Bone marrow (tissue), 2 donors: ENCODE measurements at regions not wholly inside any gene's neighbourhood (a gene's known extent, or its start where the extent isn't known, plus 50 kb on each side); places are given as distances from the start of the nearest gene placed in this dataset.
"Not testable (repeated sequence)": the region's sequence is repeated elsewhere in the genome, so short reads cannot be mapped to it uniquely, and the experiment has no call there.

Experiments used
- DNase-seq, 2 donors: peaks; one replicate each; lab custom pipeline; 2025; lab: John Stamatoyannopoulos, UW

- no peak for DNase-seq
These were observed 850.5 kb upstream of the SEMA6A start for GRCh38 chr5:117425163-117425562.

GRCh38 chr5:117424559-117424958 lies 849.9 kb upstream of the SEMA6A start:
- no peak for DNase-seq

GRCh38 chr5:117417501-117417900 lies 842.9 kb upstream of the SEMA6A start:
- no peak for DNase-seq

DNA sequence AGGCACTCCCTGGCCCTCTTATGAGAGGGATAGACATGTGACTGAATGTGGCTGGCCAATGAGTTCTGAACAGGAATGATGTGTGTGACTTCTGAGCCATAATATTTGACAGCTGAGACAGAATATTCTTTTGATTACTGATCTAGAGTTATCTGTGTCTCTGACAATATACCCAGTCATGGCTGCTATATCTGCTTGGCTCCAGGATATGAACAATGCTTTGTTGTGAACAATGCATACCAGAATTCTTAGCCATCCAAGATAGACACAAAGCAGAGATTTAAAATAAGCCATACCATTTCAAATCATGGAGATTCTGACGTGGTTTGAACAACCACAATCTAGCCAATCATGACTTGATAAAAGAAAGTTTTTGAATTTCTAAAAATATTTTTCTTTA lies 840.3 kb upstream of the SEMA6A start:
- no peak for DNase-seq

DNA sequence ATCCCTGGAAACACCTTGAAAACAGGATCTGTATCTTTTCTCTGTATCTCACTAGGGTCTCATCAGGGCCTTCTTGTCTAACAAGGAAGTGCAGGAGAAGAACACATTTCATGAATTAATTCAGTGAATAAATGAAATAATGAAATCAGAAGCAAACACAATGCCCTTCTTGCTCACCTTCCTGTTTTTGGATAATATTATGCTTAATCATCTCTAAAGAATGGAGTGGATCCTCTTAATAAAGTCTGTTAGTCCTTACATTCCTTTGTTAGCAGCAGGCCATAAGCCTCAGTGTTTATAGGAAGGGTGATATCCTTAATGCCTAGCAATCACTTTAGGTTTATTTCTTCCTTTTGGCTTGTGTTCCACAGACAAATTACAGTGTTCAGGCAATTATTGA lies 837.1 kb upstream of the SEMA6A start:
- DNase-seq: no peak

DNA sequence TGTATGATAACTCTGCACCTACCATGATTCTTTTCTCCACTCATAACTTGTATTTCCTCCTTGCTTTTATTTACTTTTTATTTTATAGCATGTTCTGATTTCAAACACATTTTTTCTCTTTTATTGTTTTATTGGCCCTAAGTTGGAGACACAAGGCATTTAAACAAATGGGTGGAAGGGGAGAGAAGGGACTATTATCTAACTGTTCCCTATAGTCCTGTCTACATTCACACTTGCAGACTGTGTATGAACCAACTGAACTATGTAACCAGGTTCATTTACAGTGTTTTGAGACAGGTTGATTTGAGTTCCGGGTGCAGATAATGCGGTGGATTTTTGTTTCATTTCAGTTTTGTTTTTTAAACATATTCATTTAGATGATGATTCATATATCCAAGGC lies 830.6 kb upstream of the SEMA6A start:
- no peak for DNase-seq

GRCh38 chr5:117394506-117395157 lies 820.0 kb upstream of the SEMA6A start:
- no peak for DNase-seq

- no peak for DNase-seq
These were observed 818.5 kb upstream of the SEMA6A start for GRCh38 chr5:117393125-117393524.

- no peak for DNase-seq
These were observed 805.7 kb upstream of the SEMA6A start for GRCh38 chr5:117380316-117380715.

DNA sequence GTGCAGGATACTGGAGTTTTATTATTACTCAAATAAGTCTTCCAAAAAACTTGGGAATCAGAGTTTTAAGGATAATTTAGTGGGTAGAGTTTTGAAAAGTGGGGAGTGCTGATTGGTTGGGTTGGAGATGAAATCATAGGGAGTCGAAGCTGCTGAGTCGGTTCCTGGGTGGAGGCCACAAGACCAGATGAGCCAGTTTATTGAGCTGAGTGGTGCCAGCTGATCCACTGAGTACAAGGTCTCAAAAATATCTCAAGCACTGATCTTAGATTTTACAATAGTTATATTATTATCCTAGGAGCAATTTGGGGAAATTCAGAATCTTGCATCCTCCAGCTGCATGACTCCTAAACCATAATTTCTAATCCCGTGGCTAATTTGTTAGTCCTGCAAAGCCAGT lies 804.9 kb upstream of the SEMA6A start:
- no peak for DNase-seq

DNA sequence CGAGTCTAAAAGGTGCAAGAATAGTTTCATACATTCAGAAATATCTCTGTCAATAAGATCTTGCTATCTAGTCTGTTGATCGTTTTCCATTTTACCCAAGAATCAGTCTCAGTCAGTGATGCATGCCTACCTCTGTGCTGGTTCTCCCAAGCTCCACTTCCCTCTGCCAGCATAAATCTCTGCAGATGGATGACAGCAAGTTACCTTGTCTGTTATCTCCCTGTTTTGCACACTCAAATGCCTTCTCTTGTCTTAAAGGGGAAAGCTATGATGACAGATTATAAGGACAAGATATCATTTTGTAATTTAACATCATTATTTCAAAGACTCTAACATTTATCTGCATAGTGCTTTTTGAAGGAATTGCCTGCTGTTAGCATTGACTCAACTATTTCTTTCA lies 802.1 kb upstream of the SEMA6A start:
- no peak for DNase-seq

DNA sequence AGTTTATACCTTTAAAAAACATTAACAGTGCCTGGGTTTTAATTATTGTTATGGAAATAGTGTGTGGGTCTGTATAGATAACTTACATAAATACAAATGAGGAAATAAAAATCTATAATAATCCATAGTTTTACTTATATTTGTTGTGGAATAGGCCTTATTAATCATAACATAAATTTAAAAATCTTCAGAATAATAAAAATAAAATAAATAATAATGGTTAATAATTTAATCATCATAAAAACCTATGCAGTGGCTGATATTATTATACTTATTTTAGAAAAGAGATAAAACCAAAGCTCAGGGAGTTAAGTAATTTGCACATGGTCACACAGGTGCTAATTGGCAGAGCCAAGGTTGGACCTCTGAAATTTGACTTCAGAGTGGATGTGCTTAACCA lies 785.3 kb upstream of the SEMA6A start:
- no peak for DNase-seq

DNA sequence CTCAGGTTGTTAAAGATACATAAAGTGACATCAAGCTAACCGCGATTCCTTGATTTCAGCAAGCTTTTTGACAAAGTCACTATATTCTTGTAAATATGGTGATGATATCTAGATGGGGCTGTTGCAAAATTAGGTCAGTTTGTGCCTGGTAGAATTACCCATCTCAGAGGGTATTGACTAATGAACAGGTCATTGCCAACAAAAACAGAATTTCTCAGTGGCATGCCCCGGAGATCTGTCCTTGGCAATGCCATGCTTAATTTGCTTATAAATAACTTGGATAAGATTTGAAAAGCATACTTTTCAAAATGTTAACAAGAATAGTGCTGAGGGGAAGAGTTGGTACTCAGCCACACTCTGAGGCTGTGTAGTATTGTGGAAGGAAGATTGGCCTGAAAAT lies 783.3 kb upstream of the SEMA6A start:
- DNase-seq: no peak

GRCh38 chr5:117347280-117347679 lies 772.7 kb upstream of the SEMA6A start:
- no peak for DNase-seq

DNA sequence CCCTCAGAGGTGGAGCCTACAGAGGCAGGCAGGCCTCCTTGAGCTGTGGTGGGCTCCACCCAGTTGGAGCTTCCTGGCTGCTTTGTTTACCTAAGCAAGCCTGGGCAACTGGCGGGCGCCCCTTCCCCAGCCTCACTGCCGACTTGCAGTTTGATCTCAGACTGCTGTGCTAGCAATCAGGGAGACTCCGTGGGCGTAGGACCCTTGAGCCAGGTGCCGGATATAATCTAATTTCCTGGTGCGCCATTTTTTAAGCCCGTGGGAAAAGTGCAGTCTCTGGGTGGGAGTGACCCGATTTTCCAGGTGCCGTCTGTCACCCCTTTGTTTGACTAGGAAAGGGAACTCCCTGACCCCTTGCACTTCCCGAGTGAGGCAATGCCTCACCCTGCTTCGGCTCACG lies 769.1 kb upstream of the SEMA6A start:
- DNase-seq: not testable (repeated sequence)

DNA sequence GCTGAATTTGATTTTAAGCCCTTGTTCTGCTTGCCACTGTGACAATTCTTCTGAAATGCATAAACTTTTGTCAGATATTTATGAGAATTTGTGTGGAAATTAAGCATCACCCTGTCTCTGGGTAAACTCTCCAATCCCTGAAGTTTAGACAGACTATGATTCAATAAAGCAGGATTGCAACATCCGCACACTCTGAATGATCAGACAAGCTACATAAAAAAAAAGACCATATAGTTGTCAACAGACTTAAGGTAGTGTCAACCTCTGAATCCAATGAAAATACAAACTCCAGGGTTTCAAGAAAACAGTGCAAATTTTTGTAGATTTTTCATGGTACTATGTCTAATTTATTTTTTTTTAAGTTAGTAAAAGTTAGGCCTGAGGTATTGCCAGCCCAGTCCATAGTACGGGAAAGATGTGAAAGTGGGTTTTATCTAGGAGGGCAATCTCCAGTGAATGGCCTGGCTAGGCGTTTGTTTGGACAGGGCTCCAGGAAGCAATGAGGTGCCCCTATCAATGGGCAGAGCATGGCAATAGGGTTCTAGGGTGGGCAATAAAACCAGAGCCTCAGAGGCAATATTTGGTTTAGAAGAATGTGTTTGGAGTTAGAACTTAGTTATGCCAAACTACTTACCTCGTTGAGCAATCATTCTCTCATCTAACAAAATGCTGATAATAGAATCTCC lies 762.6 kb upstream of the SEMA6A start:
- DNase-seq: no peak

DNA sequence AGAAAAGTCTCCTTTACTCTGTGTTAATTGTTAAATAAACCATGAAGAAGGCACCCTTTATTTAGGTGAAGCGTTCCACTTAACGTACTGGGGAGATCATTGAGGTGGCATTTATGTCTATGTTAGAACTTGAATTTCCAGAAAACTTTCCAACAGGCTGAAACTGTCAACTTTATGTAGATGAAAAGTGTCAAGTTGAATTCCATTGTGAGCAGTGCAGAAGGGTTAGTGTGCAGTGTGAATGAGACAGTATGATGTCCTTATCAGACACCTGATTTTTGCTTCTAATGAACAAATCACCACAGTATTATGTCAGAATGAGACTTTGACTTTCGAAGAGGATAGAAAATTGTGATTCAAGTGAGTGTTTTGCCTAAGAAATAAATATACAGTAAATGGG lies 761.6 kb upstream of the SEMA6A start:
- DNase-seq: no peak

GRCh38 chr5:117333011-117333410 lies 758.4 kb upstream of the SEMA6A start:
- DNase-seq: no peak

DNA sequence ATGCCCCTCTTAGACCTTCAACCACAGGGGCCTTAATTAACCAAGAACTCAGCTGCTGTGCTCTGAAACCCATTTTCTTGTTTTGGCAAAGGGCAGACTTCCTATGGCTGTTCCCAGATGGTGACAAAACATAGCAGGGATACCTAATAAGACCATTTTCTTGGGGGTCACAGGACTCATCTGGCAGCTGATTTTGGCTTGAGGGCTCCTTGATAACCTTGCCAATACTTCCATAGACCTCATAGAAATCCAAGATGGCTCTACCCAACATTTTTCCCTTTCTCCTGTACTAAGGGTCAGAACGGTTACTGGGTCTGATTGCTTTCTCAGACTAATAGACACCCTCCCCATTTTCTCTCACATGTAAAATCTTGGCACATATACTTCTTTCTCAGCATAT lies 757.7 kb upstream of the SEMA6A start:
- DNase-seq: no peak

GRCh38 chr5:117327511-117327910 lies 752.9 kb upstream of the SEMA6A start:
- no peak for DNase-seq

DNA sequence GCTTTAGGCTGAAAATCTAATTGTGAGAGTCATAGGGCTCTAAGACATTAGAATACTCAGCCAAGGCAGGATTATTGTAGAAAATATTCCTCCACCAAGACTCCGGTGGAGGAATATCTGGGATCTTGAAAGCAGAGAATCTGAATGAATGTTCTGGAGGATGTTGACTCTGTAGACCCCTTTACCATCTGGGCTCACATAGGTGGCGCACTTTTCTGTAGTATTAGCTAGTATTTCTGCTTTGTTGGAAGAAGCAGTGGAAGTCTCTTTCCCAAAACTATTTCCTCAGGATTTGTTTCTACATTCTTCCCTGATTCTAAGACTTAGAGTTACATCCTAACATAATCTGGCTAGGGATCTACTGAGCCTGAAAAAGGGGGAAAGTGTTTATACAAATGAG lies 752.4 kb upstream of the SEMA6A start:
- no peak for DNase-seq

- DNase-seq: no peak
These were observed 743.9 kb upstream of the SEMA6A start for GRCh38 chr5:117318528-117318927.

- no peak for DNase-seq
These were observed 740.5 kb upstream of the SEMA6A start for GRCh38 chr5:117315170-117315569.

DNA sequence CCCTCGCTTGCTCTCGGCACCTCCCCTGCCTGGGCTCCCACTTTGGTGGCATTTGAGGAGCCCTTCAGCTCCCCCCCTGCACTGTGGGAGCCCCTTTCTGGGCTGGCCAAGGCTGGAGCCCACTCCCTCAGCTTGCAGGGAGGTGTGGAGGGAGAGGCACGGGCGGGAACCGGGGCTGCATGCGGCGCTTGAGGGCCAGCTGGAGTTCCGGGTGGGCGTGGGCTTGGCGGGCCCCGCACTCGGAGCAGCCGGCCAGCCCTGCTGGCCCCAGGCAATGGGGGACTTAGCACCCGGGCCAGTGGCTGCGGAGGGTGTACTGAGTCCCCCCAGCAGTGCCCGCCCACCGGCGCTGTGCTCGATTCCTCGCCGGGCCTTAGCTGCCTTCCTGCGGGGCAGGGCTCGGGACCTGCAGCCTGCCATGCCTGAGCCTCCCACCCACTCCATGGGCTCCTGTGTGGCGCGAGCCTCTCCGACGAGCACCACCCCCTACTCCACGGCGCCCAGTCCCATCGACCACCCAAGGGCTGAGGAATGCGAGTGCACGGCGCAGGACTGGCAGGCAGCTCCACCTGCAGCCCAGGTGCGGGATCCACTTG lies 730.0 kb upstream of the SEMA6A start:
- DNase-seq: not testable (repeated sequence)
